Neural cell (in vitro differentiated cells): ENCODE measurements at regions not wholly inside any gene's neighbourhood (a gene's known extent, or its start where the extent isn't known, plus 50 kb on each side); places are given as distances from the start of the nearest gene placed in this dataset.

Experiments
- H2AFZ ChIP-seq: fragments of 200-600, 300-800 bp; sonication (generic), shearing (Covaris generic); 2 replicates; pipeline ENCODE4 v1.6.0; 2014; ENCODE audit warnings: low read depth, mild to moderate bottlenecking, antibody characterized with exemption, low read length, moderate library complexity
- H3F3A ChIP-seq: fragments of 200-600 bp; shearing (Covaris generic); 2 replicates; pipeline ENCODE4 v1.6.1; 2016; ENCODE audit warnings: mild to moderate bottlenecking, moderate library complexity, mixed read lengths, antibody characterized with exemption, low read length; ENCODE audit not compliant: insufficient read depth, poor library complexity, severe bottlenecking
- H3K27ac ChIP-seq: fragments of 200-600, 300-800 bp; sonication (generic), shearing (Covaris generic); 2 replicates; pipeline ENCODE4 v1.5.1; 2014; ENCODE audit warnings: mild to moderate bottlenecking, low read length, moderate library complexity
- H3K27me3 ChIP-seq: fragments of 300-800, 200-600 bp; sonication (generic), shearing (Covaris generic); 2 replicates; pipeline ENCODE4 v1.6.0; 2014; ENCODE audit warnings: mild to moderate bottlenecking, low read depth, low read length, moderate library complexity; ENCODE audit not compliant: insufficient read depth
- H3K36me3 ChIP-seq: fragments of 300-800, 200-600 bp; sonication (generic), shearing (Covaris generic); 2 replicates; pipeline ENCODE4 v1.5.1; 2014; ENCODE audit warnings: mild to moderate bottlenecking, antibody characterized with exemption, low read length, moderate library complexity; ENCODE audit not compliant: insufficient read depth
- H3K4me2 ChIP-seq: fragments of 300-800, 200-600 bp; sonication (generic), shearing (Covaris generic); 2 replicates; pipeline ENCODE4 v1.6.0; 2014; ENCODE audit warnings: mild to moderate bottlenecking, low read length
- H3K4me3 ChIP-seq: fragments of 300-800, 200-600 bp; sonication (generic), shearing (Covaris generic); 2 replicates; pipeline ENCODE4 v1.5.1; 2014; ENCODE audit warnings: mild to moderate bottlenecking, low read length, moderate library complexity
- H3K79me2 ChIP-seq: fragments of 200-600 bp; shearing (Covaris generic); replicated peaks from 2 replicates; pipeline ENCODE4 v1.6.0; 2014; ENCODE audit warnings: mild to moderate bottlenecking, low read length, moderate library complexity; ENCODE audit not compliant: insufficient read depth
- H3K9ac ChIP-seq: fragments of 300-800, 200-600 bp; sonication (generic), shearing (Covaris generic); 2 replicates; pipeline ENCODE4 v1.6.1; 2016; ENCODE audit warnings: mild to moderate bottlenecking, low read length, mixed read lengths
- H3K9me2 ChIP-seq: fragments of 200-600 bp; shearing (Covaris generic); 2 replicates; pipeline ENCODE4 v1.6.1; 2016; ENCODE audit warnings: mild to moderate bottlenecking, low read length, mixed read lengths; ENCODE audit not compliant: insufficient read depth
- H3K9me3 ChIP-seq: fragments of 200-600, 300-800 bp; sonication (generic), shearing (Covaris generic); 2 replicates; pipeline ENCODE4 v1.6.1; 2016; ENCODE audit warnings: mild to moderate bottlenecking, mixed run types, low read length, moderate library complexity, mixed read lengths
- H4K20me1 ChIP-seq: fragments of 200-600 bp; shearing (Covaris generic); 2 replicates; pipeline ENCODE4 v1.6.1; 2016; ENCODE audit warnings: mild to moderate bottlenecking, mixed run types; ENCODE audit not compliant: insufficient read depth
- EP300 ChIP-seq: fragments of 450-650 bp; conservative IDR thresholded peaks from 2 replicates; pipeline ENCODE4 v1.6.1; 2014; ENCODE audit warnings: antibody characterized with exemption, mild to moderate bottlenecking, moderate library complexity; ENCODE audit not compliant: poor library complexity, severe bottlenecking
- MXI1 ChIP-seq: fragments of 450-650 bp; conservative IDR thresholded peaks from 2 replicates; pipeline ENCODE4 v1.6.1; 2014; ENCODE audit warnings: antibody characterized with exemption, mild to moderate bottlenecking; ENCODE audit not compliant: poor library complexity, severe bottlenecking
- POLR2AphosphoS5 ChIP-seq: IDR thresholded peaks from 2 replicates; pipeline ENCODE4 v1.6.1; 2012
- RAD21 ChIP-seq: fragments of 450-650 bp; conservative IDR thresholded peaks from 2 replicates; pipeline ENCODE4 v1.6.1; 2014; ENCODE audit warnings: antibody characterized with exemption, mild to moderate bottlenecking, moderate library complexity
- SMC3 ChIP-seq: fragments of 450-650 bp; conservative IDR thresholded peaks from 2 replicates; pipeline ENCODE4 v1.6.1; 2014; ENCODE audit warnings: antibody characterized with exemption, mild to moderate bottlenecking, moderate library complexity; ENCODE audit not compliant: poor library complexity
- TF ChIP-seq, protein P1 (sequence below): IDR thresholded peaks from 2 replicates; pipeline ENCODE4 v1.6.1; 2012; ENCODE audit warnings: borderline replicate concordance
- TF ChIP-seq, protein P2 (sequence below): fragments of 450-650 bp; IDR thresholded peaks from 2 replicates; pipeline ENCODE4 v1.5.1; 2014; ENCODE audit warnings: antibody characterized with exemption, mild to moderate bottlenecking, moderate library complexity; ENCODE audit not compliant: poor library complexity, severe bottlenecking

DNA sequence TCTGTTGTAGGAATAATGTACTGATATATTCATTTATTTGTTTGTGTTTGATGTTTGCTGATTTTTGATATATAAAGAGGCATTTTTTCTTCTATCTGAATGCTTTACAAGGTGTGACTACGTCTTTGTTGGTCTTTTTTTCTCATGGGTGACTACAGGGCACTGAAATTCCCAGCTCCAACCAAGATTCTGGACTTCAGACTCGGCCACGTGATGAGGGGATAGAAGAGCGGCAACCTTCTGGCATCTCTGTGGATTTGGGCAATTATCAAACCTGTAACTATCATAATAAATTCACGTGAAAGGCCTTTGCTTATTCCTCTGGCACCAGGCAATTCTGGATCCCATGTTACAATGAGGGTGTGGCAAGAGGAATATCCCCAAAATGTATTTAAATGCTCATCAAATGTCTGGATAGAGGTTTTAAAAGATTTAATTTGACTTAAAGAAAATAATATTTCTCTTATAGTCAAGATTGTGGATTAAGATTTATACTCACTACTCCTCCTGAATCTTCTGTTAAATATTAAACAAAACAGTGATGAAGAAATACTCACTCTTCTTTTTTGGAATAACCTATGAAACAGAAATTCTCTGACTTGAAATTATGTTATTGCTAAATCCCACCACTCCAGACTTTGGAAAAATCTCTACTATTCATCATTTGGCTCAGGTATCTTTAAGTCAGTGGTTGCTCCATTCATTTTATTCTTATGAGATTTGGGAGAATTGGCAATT, 276.3 kb downstream of the GPR37 start:
- TF ChIP-seq POLR2AphosphoS5: no peak
- TF ChIP-seq, protein P1, sequence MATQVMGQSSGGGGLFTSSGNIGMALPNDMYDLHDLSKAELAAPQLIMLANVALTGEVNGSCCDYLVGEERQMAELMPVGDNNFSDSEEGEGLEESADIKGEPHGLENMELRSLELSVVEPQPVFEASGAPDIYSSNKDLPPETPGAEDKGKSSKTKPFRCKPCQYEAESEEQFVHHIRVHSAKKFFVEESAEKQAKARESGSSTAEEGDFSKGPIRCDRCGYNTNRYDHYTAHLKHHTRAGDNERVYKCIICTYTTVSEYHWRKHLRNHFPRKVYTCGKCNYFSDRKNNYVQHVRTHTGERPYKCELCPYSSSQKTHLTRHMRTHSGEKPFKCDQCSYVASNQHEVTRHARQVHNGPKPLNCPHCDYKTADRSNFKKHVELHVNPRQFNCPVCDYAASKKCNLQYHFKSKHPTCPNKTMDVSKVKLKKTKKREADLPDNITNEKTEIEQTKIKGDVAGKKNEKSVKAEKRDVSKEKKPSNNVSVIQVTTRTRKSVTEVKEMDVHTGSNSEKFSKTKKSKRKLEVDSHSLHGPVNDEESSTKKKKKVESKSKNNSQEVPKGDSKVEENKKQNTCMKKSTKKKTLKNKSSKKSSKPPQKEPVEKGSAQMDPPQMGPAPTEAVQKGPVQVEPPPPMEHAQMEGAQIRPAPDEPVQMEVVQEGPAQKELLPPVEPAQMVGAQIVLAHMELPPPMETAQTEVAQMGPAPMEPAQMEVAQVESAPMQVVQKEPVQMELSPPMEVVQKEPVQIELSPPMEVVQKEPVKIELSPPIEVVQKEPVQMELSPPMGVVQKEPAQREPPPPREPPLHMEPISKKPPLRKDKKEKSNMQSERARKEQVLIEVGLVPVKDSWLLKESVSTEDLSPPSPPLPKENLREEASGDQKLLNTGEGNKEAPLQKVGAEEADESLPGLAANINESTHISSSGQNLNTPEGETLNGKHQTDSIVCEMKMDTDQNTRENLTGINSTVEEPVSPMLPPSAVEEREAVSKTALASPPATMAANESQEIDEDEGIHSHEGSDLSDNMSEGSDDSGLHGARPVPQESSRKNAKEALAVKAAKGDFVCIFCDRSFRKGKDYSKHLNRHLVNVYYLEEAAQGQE: no peak
- TF ChIP-seq EP300: no peak
- TF ChIP-seq MXI1: no peak
- TF ChIP-seq SMC3: no peak
- no peak for TF ChIP-seq RAD21
- TF ChIP-seq, protein P2, sequence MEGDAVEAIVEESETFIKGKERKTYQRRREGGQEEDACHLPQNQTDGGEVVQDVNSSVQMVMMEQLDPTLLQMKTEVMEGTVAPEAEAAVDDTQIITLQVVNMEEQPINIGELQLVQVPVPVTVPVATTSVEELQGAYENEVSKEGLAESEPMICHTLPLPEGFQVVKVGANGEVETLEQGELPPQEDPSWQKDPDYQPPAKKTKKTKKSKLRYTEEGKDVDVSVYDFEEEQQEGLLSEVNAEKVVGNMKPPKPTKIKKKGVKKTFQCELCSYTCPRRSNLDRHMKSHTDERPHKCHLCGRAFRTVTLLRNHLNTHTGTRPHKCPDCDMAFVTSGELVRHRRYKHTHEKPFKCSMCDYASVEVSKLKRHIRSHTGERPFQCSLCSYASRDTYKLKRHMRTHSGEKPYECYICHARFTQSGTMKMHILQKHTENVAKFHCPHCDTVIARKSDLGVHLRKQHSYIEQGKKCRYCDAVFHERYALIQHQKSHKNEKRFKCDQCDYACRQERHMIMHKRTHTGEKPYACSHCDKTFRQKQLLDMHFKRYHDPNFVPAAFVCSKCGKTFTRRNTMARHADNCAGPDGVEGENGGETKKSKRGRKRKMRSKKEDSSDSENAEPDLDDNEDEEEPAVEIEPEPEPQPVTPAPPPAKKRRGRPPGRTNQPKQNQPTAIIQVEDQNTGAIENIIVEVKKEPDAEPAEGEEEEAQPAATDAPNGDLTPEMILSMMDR: no peak
- no peaks in the 10 kb centered on the region for H3K9me2 ChIP-seq
- H3F3A ChIP-seq: no peaks in the 10 kb centered on the region
- no peaks in the 10 kb centered on the region for H3K36me3 ChIP-seq
- no peak overlapping the region for H3K4me2 ChIP-seq
- H3K9ac ChIP-seq: no peak overlapping the region
- H3K27me3 ChIP-seq: no peaks in the 10 kb centered on the region
- no peaks in the 10 kb centered on the region for H3K79me2 ChIP-seq
- no peak overlapping the region for H2AFZ ChIP-seq
- no peaks in the 10 kb centered on the region for H3K9me3 ChIP-seq
- no peaks in the 10 kb centered on the region for H4K20me1 ChIP-seq
- no peak overlapping the region for H3K4me3 ChIP-seq
- no peak overlapping the region for H3K27ac ChIP-seq

DNA sequence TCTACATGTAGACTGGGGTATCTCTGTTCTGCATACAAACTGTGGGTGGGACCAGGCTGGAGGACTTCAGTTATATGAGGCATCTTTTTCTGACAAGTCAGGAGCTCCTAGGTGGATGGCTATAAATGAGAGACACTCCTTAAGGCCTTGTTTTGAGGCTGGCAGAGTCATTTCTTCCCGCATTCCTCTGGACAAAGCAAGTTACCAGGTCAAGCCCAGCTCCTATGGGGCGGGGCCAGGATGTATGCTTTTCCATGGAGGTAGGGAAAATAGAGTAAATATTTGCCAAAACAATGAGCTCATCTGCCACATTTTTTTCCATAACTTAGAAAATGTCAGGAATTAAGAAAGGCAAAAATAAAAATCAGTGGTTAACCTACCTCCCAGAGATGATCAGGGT, 283.4 kb downstream of the GPR37 start:
- Histone ChIP-seq H3K4me3 (no peak overlapping the region), H3K79me2 (no peaks in the 10 kb centered on the region), H3K9me2 (no peaks in the 10 kb centered on the region), H4K20me1 (no peaks in the 10 kb centered on the region), H2AFZ (no peak overlapping the region), H3K9ac (no peak overlapping the region), H3F3A (no peaks in the 10 kb centered on the region), H3K9me3 (no peaks in the 10 kb centered on the region), H3K36me3 (no peaks in the 10 kb centered on the region), H3K4me2 (no peak overlapping the region), H3K27ac (no peak overlapping the region), H3K27me3 (no peaks in the 10 kb centered on the region)
- TF ChIP-seq, protein P2: no peak
